ENCODE measurements at regions not wholly inside any gene's neighbourhood (a gene's known extent, or its start where the extent isn't known, plus 50 kb on each side); places are given as distances from the start of the nearest gene placed in this dataset.

- TF ChIP-seq CTCF (IDR thresholded peaks at IDR 0.05 in 4 of 5, conservative IDR thresholded peaks at IDR 0.05 in 1 of 5) = no peak
- TF ChIP-seq POLR2A (IDR thresholded peaks at IDR 0.05) = no peak
Observed at GRCh38 chr5:63803165-63803564, 159.1 kb downstream of the HTR1A start.
